KG1 (cell line): ENCODE measurements at regions not wholly inside any gene's neighbourhood (a gene's known extent, or its start where the extent isn't known, plus 50 kb on each side); places are given as distances from the start of the nearest gene placed in this dataset.
A peak's percentile ranks its signal among the peaks of the same experiment; 100 is the strongest.

Source experiments
- DNase-seq: peaks from one replicate; lab custom pipeline; 2025; lab: John Stamatoyannopoulos, UW

- no peak for DNase-seq
These were observed 129.2 kb downstream of the PSMG1 start for GRCh38 chr21:39054066-39054465.

DNA sequence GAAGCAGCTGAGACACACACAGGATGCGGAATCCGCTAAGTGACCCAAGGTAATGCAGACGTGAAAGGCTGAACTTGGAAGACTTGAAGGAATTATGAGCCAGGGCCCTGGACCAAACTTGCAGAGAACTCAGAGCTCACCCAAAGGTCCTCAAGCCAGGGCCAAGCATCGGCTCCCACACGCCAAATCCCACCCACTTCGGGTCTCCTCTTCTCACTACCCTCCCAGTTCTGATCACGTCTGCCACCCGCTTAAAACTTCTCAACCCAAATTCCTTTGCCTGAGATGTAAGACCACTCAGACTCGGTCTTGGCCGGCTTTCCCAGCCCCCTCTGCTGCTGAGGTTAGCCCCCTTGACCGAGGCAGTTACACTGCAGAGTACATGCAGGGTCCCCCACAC lies 130.1 kb downstream of the PSMG1 start:
- no peak for DNase-seq

DNA sequence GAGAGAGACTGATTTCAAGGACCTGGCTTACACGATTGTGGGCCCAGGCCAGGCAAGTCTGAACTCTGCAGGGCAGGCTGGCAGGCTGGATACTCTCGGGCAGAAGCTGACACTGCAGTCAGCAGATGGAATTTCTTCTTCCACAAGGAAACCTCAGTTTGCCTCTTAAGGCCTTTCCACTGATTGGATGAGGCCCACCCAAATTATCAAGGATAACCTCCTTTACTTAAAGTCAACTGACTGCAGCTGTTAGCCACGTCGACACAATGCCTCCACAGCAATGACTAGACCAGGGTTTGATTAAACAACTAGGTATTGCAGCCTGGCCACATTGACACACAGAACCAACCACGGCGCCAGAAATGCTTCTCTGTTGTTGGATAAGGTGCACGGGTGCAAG lies 130.5 kb downstream of the PSMG1 start:
- DNase-seq: no peak

DNA sequence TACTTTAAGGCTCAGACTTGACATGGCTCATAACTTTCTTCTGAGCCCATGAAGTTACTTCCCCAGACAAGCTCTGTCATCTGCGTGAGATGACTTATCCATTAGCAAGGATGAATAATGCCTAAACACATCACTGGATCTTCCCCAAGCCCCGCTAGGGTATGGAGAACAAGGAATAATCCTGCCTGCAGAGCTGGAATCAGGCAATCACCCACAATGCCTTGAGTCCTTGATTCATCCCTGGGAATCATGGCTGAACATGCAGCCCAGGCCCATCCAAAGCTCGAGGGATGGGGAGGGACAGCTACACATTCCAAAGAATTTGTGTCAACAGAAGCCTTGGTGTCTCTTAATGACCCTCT lies 131.7 kb downstream of the PSMG1 start:
- DNase-seq: no peak

DNA sequence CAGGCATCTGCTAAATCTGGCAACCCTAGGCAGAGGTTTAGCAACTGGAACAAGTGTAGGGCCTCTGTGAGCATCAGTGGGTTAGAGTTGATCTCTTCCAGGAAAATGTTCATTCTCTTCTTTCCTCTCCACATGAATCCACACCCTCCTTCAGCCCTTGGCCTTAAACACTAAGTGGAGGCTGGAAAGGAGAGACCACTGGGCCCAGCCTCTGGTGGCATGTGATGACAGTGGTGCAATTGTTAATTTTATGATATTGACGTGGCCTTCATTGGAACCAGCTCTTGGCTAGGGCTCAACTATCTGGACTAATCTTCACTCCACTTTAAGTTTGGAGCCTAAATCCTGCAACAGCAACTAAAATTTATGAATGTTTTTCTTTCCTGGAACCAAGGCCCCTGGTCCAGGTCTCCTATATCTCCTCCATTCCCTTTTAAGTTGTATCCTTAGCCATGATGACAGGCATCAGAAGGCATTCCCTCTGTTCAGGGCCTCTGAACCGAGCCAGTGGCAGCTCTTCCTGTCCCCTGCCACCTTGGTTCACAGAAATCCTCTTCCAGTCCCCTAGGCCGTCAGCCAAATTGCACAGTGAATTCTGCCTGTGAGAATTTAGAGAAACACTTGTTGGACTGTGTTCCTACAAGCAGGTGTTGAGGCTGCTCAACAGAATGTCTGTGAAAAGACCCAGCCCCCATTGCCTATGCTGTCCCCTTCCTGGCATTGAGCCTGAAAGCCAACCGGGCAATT lies 132.2 kb downstream of the PSMG1 start:
- DNase-seq: no peak

DNA sequence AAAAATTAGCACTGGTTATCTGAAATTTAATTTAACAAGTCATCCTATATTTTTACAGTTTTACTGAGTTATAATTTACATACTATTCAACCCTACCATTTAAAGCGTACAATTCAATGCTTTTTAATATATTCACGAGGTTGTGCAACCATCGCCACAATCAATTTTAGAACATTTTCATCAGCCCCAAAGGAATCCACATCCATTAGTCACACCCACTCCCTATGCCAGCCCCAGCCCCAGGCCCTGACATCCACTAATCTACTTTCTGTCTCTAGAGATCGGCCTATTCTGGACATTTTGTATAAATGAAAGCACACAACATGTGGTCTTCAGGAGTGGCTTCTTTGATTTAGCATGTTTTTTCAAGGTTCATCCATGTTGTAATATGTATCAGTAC lies 134.7 kb downstream of the PSMG1 start:
- no peak for DNase-seq

DNA sequence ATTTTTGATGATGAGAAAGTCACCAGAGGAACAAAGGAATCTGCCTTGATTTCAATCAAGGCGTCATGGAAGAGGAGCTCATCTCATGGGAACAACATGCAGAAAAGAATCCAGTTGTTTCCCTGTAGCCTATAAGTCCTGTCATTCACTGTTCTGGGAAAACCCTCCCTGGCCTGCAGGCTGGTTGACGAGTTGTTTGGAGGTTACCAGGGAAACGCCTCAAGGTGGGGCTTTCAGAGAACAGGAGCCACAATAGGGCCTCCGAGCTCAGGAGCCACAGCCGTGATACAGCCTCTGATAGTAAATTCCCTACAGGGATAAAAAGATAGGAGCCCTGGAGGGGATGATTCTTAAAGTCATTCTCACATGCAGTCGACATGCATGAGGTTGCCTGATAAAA lies 135.2 kb downstream of the PSMG1 start:
- no peak for DNase-seq

- DNase-seq: no peak
These were observed 136.2 kb downstream of the PSMG1 start for GRCh38 chr21:39047046-39047445.

- no peak for DNase-seq
These were observed 136.9 kb downstream of the PSMG1 start for GRCh38 chr21:39046236-39046916.

DNA sequence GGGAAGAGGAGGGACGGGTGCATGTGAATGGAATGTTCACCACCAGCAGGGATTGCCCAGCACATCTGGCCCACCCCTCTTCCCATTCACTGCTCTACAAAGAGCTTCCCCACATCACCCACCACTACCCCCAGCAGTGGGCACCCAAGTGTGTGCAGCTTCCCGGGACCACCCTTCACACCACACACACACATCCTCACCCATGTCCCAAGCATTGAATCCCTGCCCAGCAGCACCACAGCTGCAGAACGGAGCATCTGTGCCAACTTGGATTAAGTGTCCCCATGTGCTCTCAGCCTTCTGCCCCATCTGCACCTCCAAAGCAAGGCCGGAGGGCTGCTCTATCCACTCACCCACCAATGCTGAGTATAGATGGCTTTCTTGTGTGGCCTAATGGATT lies 141.4 kb downstream of the PSMG1 start:
- DNase-seq: no peak

DNA sequence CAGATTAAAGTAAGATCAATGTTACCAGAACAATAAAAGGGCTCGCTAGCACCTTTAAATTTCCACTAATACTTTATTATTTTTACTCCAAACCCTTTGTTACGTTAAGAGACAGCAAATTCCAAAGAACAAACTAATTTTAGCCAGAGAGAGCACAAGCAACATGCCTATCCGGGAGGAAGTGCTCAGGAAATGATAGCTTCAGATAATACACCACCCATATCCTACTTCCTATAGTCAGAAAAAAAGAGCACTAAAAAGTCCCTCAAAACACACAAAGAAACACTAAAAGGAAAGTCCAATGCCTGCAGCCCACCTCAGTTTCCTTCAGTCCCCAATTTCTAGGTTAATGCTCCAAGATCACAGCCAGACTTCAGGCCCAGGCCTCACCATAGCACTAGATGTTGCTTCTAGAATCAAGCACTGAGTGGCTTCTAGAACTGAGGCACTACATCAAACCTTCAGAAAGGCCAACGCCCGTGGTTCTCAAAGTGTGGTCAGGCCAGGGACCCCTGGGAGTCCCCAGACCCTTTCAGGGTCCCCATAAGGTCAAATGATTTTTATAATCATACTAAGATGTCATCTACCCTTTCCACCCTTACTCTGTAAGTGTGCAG lies 142.6 kb downstream of the PSMG1 start:
- DNase-seq: peak; percentile 53

- DNase-seq: no peak
These were observed 145.3 kb downstream of the PSMG1 start for GRCh38 chr21:39037807-39038405.

- no peak for DNase-seq
These were observed 146.7 kb downstream of the PSMG1 start for GRCh38 chr21:39036581-39036980.

- no peak for DNase-seq
These were observed 148.4 kb downstream of the PSMG1 start for GRCh38 chr21:39034590-39035536.

- no peak for DNase-seq
These were observed 149.2 kb downstream of the PSMG1 start for GRCh38 chr21:39033878-39034589.

- no peak for DNase-seq
These were observed 153.1 kb downstream of the PSMG1 start for GRCh38 chr21:39029900-39030884.

DNA sequence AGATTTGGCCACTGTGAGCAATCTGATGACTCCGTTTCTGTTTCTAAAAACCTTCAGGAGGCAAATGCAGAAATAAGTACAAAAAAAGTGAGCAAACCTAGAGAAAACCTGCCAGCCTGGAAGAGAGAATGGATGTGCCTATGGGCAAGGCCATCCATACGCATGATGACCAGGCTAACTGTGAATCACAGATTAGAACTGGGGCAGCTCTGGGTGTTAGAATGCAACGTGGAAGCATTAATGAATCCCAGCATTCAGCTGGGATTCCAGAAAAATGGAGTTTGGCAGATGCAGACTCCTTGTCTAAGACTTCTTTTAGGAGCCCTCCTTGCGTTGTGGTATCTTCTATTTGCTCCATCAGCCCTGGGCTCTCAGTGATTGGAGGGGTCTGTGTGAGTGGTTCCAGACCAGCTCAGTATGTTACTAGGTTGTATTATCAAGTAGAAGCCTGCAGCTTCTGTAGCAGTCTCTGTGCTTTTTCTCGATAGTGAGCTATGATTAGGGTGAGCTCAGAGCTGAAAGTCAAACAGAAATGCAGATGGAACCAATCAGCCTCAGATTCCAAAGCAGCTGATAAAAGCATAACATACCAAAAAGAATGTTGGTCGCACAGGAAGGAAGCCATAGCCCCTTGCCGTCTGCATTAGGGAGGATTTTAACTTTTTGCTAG lies 154.0 kb downstream of the PSMG1 start:
- DNase-seq: no peak

GRCh38 chr21:39025198-39025597 lies 158.1 kb downstream of the PSMG1 start:
- DNase-seq: no peak

- DNase-seq: no peak
These were observed 158.7 kb downstream of the PSMG1 start for GRCh38 chr21:39024538-39024937.
